Hepatocyte (in vitro differentiated cells): ENCODE measurements at regions not wholly inside any gene's neighbourhood (a gene's known extent, or its start where the extent isn't known, plus 50 kb on each side); places are given as distances from the start of the nearest gene placed in this dataset.

Experiments used
- CTCF ChIP-seq: fragments of 200-600 bp; sonication (generic); IDR thresholded peaks from 2 replicates; pipeline ENCODE4 v1.5.1; 2016; ENCODE audit warnings: antibody characterized with exemption, mild to moderate bottlenecking; ENCODE audit not compliant: poor library complexity
- EZH2 ChIP-seq: fragments of 200-600 bp; sonication (generic); IDR thresholded peaks from 2 replicates; pipeline ENCODE4 v1.6.1; 2016; ENCODE audit warnings: antibody characterized with exemption, mild to moderate bottlenecking, borderline replicate concordance

- TF ChIP-seq CTCF (no peak), EZH2 (no peak)
Observed at GRCh38 chr21:22903851-22904250, 1905.6 kb downstream of the NCAM2 start.
